Hematopoietic multipotent progenitor cell treated with erythropoietin and hydrocortisone succinate and interleukin-3 and kit ligand, for 4 days (in vitro differentiated cells): ENCODE measurements at regions not wholly inside any gene's neighbourhood (a gene's known extent, or its start where the extent isn't known, plus 50 kb on each side); places are given as distances from the start of the nearest gene placed in this dataset.

ENCODE experiments used
- DNase-seq: peaks from one replicate; pipeline ENCODE4 v3.0.0-alpha.2; 2015

GRCh38 chr17:72534265-72534664 is 413.4 kb downstream of the SOX9 start:
- no peak for DNase-seq

DNA sequence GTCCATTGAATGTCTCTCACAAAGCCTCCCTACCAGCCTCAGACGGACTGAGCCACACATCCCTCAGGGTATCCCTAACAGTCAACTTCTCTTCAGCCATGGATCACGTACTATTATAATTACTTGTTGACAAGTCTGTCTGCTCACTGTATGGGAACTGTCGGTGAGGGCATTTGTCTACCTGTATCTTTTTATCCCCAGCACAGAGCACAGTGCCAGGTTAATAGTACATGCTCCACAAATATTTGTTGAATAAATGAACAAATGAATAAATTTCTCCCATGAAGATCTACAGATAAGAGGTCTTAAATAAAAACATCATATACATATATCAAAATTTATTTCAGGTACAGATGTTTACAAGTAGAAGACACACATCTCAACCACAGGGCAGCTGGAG is 414.0 kb downstream of the SOX9 start:
- no peak for DNase-seq

DNA sequence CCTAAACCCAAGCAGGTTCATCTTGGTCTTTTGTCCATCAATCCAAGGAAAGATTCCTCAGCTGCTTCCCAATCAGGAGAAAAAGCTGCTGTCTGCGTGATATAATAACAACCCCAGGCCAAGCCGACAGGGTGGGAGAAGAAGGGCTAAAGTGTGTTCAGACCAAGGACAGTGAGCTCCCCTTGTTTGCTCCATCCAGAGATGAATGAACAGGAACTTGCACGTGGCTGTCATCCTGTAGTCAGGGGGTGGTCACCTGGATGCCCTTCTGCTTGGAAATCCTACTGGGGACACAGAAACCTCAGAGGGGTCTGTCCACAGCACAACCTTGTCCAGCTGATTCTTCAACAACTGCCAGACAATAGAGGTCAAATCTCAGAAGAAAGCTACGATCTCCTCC is 414.5 kb downstream of the SOX9 start:
- DNase-seq, result no peak

DNA sequence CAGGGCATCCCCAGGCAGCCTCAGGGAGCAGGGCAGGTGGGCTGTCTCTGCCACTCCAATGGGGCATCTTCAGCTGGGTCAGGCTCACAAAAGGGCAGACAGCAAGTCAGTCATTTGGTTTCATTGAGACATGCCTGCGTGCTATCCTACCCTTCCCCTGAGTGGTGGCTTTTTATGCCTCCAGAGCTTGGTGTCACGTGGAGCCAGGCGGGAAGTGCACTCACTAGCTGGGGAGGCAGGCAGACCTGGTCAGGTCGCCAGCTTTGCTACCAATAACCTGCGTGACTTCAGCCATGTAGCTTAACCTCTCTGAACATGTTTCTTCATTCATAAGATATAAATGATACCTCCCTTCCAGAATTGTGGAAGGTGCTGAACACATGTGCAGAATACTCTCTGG is 415.0 kb downstream of the SOX9 start:
- DNase-seq, result no peak

DNA sequence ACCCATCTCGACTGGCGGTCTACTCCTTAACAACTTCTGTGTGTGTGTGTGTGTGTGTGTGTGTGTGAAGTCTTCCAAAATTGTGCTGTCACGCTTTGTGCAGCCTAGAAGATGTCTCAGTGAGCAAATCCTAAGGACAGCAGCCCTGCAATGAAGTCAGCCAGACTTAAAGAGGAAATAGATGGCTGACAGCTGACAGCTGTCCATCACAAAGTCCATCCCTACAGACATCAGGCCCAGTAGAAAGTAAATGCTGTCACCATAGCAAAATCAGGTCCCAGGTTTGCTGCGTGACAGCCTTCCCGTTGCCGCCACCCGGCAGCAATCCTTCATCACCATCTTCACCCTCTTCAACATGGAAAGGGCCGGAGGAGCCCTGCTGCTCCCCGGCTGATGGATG is 416.0 kb downstream of the SOX9 start:
- DNase-seq, result no peak

GRCh38 chr17:72538443-72538842 is 417.6 kb downstream of the SOX9 start:
- DNase-seq, result no peak

DNA sequence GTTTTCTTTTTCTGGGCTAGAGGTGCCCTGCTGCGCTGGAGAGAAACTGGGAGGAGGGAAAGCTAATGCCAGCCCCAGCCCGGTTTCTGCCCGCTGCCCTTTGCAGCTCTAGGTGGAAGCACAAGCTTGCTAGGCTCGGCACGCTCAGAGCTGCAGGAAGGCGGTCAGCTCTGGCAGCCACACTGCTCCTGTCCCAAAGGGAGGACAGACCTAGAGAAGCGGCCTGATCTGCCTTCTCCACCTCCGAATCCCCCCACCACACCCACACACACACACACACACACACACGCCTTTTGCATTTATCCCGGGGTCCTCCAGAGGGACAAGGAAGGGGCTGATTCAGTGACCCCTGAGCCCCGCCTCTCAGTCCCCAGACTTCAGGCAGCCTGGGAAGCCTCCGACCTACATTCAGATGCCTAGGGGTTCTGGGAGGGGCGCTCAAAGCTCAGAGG is 418.1 kb downstream of the SOX9 start:
- DNase-seq, result no peak

DNA sequence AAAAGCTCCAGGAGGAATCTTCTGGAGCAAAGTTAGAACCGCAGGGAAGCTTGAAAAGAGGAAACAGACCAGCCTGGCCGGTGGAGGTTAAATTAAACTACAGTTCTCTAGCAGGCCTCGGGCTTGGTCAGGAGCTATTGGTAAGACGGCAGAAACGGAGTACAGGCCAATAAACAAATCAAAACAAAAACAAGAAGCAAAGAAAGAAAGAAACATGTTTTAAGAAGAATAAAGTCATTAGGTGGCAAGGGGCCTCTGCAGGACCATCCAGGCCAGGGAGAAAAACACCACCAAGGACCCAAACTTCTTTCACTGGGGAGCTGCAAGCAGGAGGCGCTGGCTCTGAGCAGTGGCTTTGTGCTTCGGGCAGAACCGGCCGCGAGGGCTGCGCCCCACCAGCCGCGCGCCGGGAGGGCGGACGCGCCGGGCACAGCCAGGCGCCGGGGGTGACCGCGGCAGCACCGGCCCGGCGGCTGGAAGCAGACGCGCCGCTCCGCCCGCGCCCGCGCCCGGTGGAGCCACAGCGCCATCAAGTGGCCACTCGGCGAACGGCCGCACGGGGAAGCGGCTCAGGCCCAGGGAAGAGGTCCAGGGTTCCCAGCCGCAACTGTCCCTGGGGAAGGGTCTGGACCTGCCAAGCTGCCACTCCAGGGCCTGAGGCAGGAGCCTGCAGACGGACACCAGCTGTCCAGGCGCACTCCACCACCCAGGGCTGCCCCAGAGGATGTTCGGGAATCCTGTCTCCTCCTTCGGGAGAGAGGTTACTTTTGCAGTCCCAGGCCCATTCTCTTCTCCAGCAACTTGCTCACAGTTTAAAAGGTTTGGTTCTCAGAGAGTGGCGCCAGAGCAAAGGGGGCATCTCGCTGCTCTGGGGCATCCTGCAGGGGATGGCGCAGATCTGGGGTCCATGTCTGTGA is 419.4 kb downstream of the SOX9 start:
- DNase-seq, result peak; percentile 75

DNA sequence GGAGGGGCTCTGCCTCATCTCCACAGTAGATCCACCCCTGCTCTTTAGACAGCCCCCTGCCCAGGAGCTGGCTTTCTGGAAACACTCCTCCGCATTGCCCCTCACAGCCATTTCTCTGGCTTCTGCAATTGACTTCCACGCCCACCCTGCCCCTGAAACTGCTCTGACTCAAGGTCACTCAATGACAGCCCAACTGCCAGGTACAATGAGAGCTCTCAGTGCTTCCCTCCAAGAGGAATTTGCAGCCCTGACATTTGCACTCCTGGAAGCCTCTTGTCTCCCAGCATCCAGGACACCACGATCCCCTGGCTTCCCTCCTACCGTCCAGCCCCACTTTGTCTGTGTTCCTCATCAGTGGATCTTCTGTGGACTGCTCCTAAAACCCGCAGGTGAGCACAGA is 421.5 kb downstream of the SOX9 start:
- DNase-seq, result no peak

DNA sequence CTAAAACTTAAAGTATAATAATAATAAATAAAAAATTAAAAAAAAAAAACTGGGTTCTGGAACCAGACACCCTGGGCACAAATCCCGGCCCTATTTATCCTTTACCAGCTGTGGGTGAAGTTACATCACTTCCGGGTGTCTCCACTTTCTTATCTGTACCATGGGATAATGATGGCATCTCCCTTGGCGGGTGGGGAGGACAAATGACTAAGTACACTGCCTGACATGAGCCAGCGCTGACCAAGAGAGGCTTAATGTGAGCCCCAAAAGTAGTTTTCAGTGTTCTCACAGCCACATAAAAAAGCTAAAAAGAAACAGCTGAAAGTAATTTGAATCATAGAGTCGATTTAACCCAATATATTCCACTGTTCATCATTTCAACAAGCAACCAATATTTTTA is 424.9 kb downstream of the SOX9 start:
- DNase-seq, result no peak

DNA sequence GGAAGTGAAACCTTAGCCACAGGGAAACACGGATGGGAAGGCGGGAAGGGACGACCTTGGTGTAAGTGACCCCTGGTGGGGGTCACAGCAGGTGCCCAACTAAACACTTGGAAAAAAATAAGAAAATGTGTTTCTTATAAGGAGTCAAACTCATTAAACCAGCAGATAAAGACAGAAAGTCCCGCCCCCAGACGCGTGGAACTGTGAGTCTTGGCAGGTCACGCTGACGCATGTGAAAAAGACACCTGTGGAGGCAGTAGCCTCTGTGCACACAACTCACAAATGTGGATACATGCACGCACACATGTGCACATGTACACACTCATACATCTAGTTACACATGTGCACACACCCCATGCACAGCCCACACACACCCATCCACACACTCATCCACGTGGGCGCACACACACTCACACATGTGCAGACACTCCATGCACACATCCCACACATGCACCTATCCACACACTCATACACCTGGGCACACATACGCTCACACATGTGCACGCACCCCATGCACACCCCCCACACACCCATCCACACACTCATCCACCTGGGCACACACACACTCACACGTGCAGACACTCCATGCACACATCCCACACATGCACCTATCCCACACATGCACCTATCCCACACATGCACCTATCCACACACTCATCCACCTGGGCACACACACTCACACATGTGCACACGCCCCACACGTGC is 432.4 kb downstream of the SOX9 start:
- DNase-seq, result no peak

DNA sequence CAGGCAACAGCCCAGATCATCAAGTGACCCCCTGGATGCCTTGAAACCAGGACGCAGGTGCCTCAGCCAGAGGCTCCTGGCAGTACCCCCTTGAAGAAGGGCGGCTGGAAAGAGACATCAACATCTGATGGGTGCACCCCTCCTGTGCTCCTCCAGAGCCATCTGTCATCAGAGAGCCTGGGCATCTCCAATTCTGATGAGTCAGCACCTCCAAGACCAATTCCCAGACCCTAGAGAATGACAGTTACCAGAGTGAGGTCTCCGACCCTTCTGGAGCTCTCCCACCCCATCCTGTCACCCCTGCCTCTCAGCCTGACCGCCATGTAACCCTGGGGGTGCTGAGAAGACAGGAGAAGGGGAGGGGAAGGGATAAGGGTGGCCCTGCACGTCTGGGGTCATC is 433.7 kb downstream of the SOX9 start:
- DNase-seq, result no peak

- DNase-seq, result no peak
These were observed 434.2 kb downstream of the SOX9 start for GRCh38 chr17:72555052-72555451.

DNA sequence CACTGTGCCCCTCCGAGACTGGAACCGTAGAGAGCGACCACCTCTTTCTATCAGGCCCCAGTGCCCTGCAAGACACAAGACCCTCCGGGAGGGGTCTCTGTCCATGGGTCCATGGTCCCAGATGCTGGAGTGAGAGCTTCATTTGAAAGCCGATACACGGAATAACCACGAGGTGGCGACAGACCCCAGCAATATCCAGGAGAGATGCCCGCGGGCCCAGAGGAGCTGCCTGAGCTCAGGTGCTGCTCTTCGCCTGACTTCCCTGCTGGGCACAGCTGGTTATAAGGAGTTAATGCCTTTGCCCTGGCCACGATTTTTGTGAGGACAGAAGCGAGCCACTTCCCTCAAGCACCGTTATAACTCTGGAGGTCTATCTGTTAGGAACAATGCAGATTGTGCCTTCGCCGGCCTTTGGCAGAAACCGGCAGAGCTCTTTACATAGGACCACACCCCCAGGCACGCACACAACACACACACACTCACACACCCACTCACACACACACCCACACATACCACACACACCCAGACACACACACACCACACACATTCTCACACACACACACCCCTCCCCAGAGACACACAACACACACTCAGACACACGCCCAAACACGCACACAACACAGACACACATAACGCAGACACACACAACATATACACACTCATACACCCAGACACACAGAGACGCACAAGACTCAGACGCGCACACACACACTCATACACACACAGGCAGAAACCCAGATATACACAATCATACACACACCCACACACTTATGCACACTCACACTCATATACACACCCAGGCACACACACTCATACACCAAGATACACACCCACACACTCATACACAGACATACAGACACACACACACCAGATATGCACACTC is 436.4 kb downstream of the SOX9 start:
- DNase-seq, result peak; percentile 85

DNA sequence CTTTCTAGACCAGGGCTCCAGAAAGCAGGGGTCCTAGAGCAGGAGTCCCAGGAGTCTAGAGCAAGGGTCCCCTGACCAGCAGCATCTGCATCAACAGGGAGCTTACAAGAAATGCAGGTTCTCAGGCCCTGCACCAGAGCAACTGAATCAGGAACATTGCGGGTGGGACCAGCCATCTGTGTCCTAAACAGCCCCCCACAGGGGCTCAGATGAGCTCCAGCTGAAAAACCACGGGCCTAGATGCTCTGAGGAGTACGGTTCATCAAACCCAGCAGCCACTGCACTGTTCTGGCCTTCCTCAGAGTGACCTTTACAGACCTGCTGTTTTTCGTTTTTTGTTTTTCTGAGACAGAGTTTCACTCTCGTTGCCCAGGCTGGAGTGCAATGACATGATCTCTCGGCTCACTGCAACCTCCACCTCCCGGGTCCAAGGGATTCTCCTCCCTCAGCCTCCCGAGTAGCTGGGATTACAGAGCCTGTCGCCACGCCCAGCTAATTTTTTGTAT is 438.2 kb downstream of the SOX9 start:
- no peak for DNase-seq

DNA sequence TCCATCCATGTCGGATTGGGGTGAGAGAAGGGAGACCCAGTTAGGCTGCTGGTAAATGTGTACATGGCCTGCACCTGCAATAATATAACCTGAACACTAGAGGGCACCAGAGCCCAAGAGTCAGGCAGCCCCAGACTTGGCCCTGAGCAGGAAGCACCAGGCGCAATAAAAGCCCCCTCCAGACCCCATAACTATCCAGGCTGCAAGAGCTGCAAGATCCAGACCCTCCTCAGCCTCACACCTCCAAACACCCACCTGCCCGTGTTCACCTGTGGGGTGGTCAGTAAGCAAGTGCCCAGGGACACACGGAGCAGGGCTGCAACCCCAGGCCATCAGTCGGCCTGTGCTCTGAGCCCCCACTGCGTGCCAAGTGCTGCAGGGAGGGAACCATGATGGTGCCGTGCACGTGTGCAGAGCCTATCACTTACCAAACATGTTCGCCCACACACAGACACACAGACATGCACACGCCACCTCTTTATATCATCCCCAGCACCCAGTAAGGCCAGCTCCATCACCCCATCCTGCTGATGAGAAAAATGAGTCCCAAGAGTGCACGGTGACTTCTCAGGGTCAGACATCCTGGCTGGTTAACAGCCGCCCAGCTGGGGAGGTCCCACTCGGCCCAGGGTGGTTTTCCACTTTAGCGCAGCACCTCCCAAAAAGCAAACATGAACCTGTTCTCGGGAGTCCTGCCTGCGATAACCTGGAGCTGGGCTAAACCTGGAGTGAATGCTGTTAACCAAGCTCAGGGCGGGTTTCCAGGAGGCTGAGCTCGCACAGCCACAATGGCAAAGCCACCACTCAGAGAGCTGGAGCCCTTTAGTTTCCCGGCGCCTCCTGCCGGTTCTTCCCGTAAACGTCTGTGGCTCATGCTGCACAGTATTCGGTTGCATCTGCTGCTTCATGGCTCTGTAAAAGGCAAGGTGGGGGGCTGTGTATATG is 439.8 kb downstream of the SOX9 start:
- peak; percentile 78 for DNase-seq

DNA sequence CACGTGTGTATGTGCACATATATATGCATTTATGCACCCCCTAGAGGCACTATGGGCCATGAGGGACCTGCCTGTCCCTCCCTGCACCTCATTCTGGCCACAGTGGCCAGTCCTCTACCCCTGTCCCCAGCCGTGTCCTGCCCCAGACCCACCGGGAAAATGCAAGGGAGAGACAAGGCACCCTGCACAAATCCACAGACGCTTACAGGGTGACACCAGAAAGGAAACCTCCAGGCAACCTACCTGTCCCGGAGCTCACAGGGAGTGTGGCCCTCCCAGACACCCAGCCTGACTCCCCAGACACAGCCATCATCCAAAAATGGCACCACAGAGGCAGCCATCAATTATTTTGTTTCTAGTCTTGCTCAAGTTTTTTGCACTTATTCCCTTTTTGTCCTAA is 440.4 kb downstream of the SOX9 start:
- no peak for DNase-seq

GRCh38 chr17:72561680-72562079 is 440.9 kb downstream of the SOX9 start:
- no peak for DNase-seq

GRCh38 chr17:72562615-72563188 is 441.9 kb downstream of the SOX9 start:
- peak; percentile 32 for DNase-seq

GRCh38 chr17:72563952-72564351 is 443.1 kb downstream of the SOX9 start:
- no peak for DNase-seq

- no peak for DNase-seq
These were observed 444.2 kb downstream of the SOX9 start for GRCh38 chr17:72565006-72565405.
